IMR-90 (cell line): ENCODE measurements at regions not wholly inside any gene's neighbourhood (a gene's known extent, or its start where the extent isn't known, plus 50 kb on each side); places are given as distances from the start of the nearest gene placed in this dataset.

ENCODE experiments used
- ATAC-seq: fragments of 200-7000 bp; cut with Tn5 transposase; 2 replicates; pipeline ENCODE4 v1.9.1; 2020; ENCODE audit warnings: low read depth, mild to moderate bottlenecking, moderate library complexity
- BruUV-seq: library from RNA; stranded (reverse); fragments of 400-500 nt; replicated peaks from 2 replicates; lab custom pipeline; 2021; lab: Mats Ljungman, UMichigan
- CTCF ChIA-PET: fragments of 300-600 bp; formaldehyde crosslinking; extraction: SDS; loops from one replicate; lab custom pipeline; 2021; ENCODE audit warnings: antibody characterized with exemption; lab: Yijun Ruan, JAX
- POLR2A ChIA-PET: fragments of 300-600 bp; sonication (Branson Sonifier 250); formaldehyde crosslinking; loops from one replicate; lab custom pipeline; 2022; ENCODE audit warnings: antibody characterized with exemption; ENCODE audit not compliant: unreplicated experiment; lab: Charles Lee
- DNase-seq: peaks from one replicate; pipeline ENCODE4 v3.0.0; 2013
- H2AFZ ChIP-seq: replicated peaks from 2 replicates; pipeline ENCODE3; 2013; ENCODE audit warnings: low read length, mild to moderate bottlenecking; ENCODE audit not compliant: poor library complexity
- H2AK5ac ChIP-seq: 2 replicates; pipeline ENCODE4 v1.6.1; 2013; ENCODE audit warnings: low read depth, low read length, inconsistent platforms
- H2AK9ac ChIP-seq: replicated peaks from 2 replicates; pipeline ENCODE3; 2013; ENCODE audit warnings: mild to moderate bottlenecking, low read depth, low read length, moderate library complexity; ENCODE audit not compliant: poor library complexity
- H2BK120ac ChIP-seq: 2 replicates; pipeline ENCODE4 v1.6.1; 2013; ENCODE audit warnings: low read depth, low read length, inconsistent platforms
- H2BK15ac ChIP-seq: 3 replicates; pipeline ENCODE4 v1.6.1; 2013; ENCODE audit warnings: low read depth, low read length, inconsistent platforms
- H2BK20ac ChIP-seq: 2 replicates; pipeline ENCODE4 v1.6.1; 2013; ENCODE audit warnings: low read depth, mild to moderate bottlenecking, inconsistent platforms, low read length, moderate library complexity
- H2BK5ac ChIP-seq: 2 replicates; pipeline ENCODE4 v1.6.1; 2013; ENCODE audit warnings: mild to moderate bottlenecking, low read depth, low read length, inconsistent platforms; ENCODE audit not compliant: poor library complexity, severe bottlenecking
- H3K14ac ChIP-seq: replicated peaks from 2 replicates; pipeline ENCODE4 v1.6.1; 2013; ENCODE audit warnings: low read depth, low read length, inconsistent platforms
- H3K18ac ChIP-seq: 2 replicates; pipeline ENCODE4 v1.6.1; 2013; ENCODE audit warnings: low read depth, low read length, control low read depth
- H3K23ac ChIP-seq: 2 replicates; pipeline ENCODE4 v1.6.1; 2013; ENCODE audit warnings: low read depth, low read length, inconsistent platforms
- H3K27ac ChIP-seq: 2 replicates; pipeline ENCODE4 v1.5.1; 2013; ENCODE audit warnings: mild to moderate bottlenecking, control low read depth, low read length; ENCODE audit not compliant: insufficient read depth
- H3K27me3 ChIP-seq: 2 replicates; pipeline ENCODE4 v1.6.1; 2013; ENCODE audit warnings: low read length; ENCODE audit not compliant: control insufficient read depth, insufficient read depth
- H3K36me3 ChIP-seq: 2 replicates; pipeline ENCODE4 v1.6.1; 2013; ENCODE audit warnings: low read length, mixed read lengths; ENCODE audit not compliant: control insufficient read depth, insufficient read depth
- H3K4ac ChIP-seq: 2 replicates; pipeline ENCODE4 v1.6.1; 2013; ENCODE audit warnings: low read depth, low read length, inconsistent platforms
- H3K4me1 ChIP-seq: 2 replicates; pipeline ENCODE4 v1.6.1; 2013; ENCODE audit warnings: low read length, mixed read lengths; ENCODE audit not compliant: control insufficient read depth, insufficient read depth
- H3K4me2 ChIP-seq: 2 replicates; pipeline ENCODE4 v1.6.1; 2013; ENCODE audit warnings: low read depth, mild to moderate bottlenecking, control low read depth, low read length, moderate library complexity
- H3K4me3 ChIP-seq: 2 replicates; pipeline ENCODE4 v1.5.1; 2013; ENCODE audit warnings: low read depth, mild to moderate bottlenecking, control low read depth, low read length, moderate library complexity; ENCODE audit not compliant: insufficient read depth
- H3K56ac ChIP-seq: 2 replicates; pipeline ENCODE4 v1.6.1; 2013; ENCODE audit warnings: low read length, inconsistent platforms; ENCODE audit not compliant: insufficient read depth; ENCODE audit errors: extremely low read depth
- H3K79me1 ChIP-seq, 2 experiments: 2 replicates each; pipeline ENCODE4 v1.6.1; 2013; ENCODE audit warnings: low read length in 2 of 2, inconsistent platforms in 1 of 2, low read depth in 1 of 2
- H3K9ac ChIP-seq: 2 replicates; pipeline ENCODE4 v1.6.1; 2013; ENCODE audit warnings: low read depth, low read length, control low read depth
- H3K9me1 ChIP-seq: 2 replicates; pipeline ENCODE4 v1.6.1; 2013; ENCODE audit warnings: low read length, inconsistent platforms; ENCODE audit not compliant: insufficient read depth
- H3K9me3 ChIP-seq: 2 replicates; pipeline ENCODE4 v1.6.1; 2013; ENCODE audit warnings: low read length; ENCODE audit not compliant: control insufficient read depth, insufficient read depth
- H4K20me1 ChIP-seq: 2 replicates; pipeline ENCODE4 v1.6.1; 2013; ENCODE audit warnings: low read length, inconsistent platforms; ENCODE audit not compliant: insufficient read depth
- H4K5ac ChIP-seq: 2 replicates; pipeline ENCODE4 v1.6.1; 2013; ENCODE audit warnings: mild to moderate bottlenecking, low read depth, low read length, control low read depth
- H4K8ac ChIP-seq, 2 experiments: 2 replicates each; pipeline ENCODE4 v1.6.1; 2013; ENCODE audit warnings: low read depth in 2 of 2, low read length in 2 of 2, control low read depth in 1 of 2, inconsistent platforms in 1 of 2
- H4K91ac ChIP-seq: 2 replicates; pipeline ENCODE4 v1.6.1; 2013; ENCODE audit warnings: low read depth, low read length, inconsistent platforms; ENCODE audit not compliant: insufficient read depth
- CEBPB ChIP-seq: IDR thresholded peaks from 2 replicates; pipeline ENCODE4 v1.6.1; 2012; ENCODE audit warnings: low read depth, low read length, improper control_type of control experiment
- CHD1 ChIP-seq: IDR thresholded peaks from 2 replicates; pipeline ENCODE4 v1.6.1; 2012; ENCODE audit warnings: low read depth, low read length, improper control_type of control experiment
- CTCF ChIP-seq: conservative IDR thresholded peaks from 2 replicates; pipeline ENCODE4 v1.5.1; 2012; ENCODE audit warnings: mild to moderate bottlenecking, low read depth, low read length, improper control_type of control experiment
- FOS ChIP-seq: fragments of 150-350 bp; IDR thresholded peaks from 2 replicates; pipeline ENCODE4 v1.6.1; 2016; ENCODE audit warnings: low read depth, low read length
- MAFK ChIP-seq: IDR thresholded peaks from 2 replicates; pipeline ENCODE4 v1.6.1; 2012; ENCODE audit warnings: low read depth, low read length, improper control_type of control experiment
- POLR2A ChIP-seq: IDR thresholded peaks from 2 replicates; pipeline ENCODE4 v1.6.1; 2012; ENCODE audit warnings: mild to moderate bottlenecking, low read depth, low read length
- RCOR1 ChIP-seq: IDR thresholded peaks from 2 replicates; pipeline ENCODE4 v1.6.1; 2012; ENCODE audit warnings: mild to moderate bottlenecking, low read length, improper control_type of control experiment; ENCODE audit not compliant: insufficient replicate concordance
- USF2 ChIP-seq: fragments of 150-350 bp; IDR thresholded peaks from 2 replicates; pipeline ENCODE4 v1.6.1; 2017; ENCODE audit warnings: mild to moderate bottlenecking, antibody characterized with exemption, low read length, low read depth
- dilution Hi-C: fragments of 300-500 bp; cut with HindIII; formaldehyde crosslinking; loops from one replicate; pipeline ENCODE4 v1.14.3; 2018; ENCODE audit warnings: low sequenced_read_pairs; ENCODE audit not compliant: unreplicated experiment
- in situ Hi-C: fragments of 300-500 bp; cut with MboI; formaldehyde crosslinking; loops from 3 replicates; pipeline ENCODE4 v1.14.3; 2019; ENCODE audit warnings: low sequenced_read_pairs, inconsistent platforms, mixed read lengths
- intact Hi-C: fragments of 100-400 bp; cut with micrococcal nuclease; formaldehyde crosslinking; loops from 2 replicates; pipeline ENCODE4 v1.10.0; 2022

- no peak overlapping the region for H3K18ac ChIP-seq
- no peak overlapping the region for H3K9ac ChIP-seq
- TF ChIP-seq CEBPB (no peak), FOS (no peak), USF2 (no peak), CHD1 (no peak), RCOR1 (no peak), MAFK (no peak), CTCF (no peak), POLR2A (no peak)
- no peak overlapping the region for H4K91ac ChIP-seq
- H3K56ac ChIP-seq, result no peak overlapping the region
- in situ Hi-C loops (no loop called here), intact Hi-C loops (loop anchor here (10.0 kb wide), 1 partner anchor 357 kb away; no protein-coding TSS in a partner anchor), dilution Hi-C loops (no loop called here)
- no peak overlapping the region for H2BK5ac ChIP-seq
- no peak overlapping the region for H2AFZ ChIP-seq
- H2AK5ac ChIP-seq, result no peak overlapping the region
- no peaks in the 10 kb centered on the region; the same call in 1 of the 2 replicates for H3K9me3 ChIP-seq
- no peak overlapping the region for H2AK9ac ChIP-seq
- no peak overlapping the region for H4K5ac ChIP-seq
- H3K23ac ChIP-seq, result no peak overlapping the region
- H3K4ac ChIP-seq, result no peak overlapping the region
- H3K36me3 ChIP-seq, result no peaks in the 10 kb centered on the region
- CTCF ChIA-PET, result interaction anchor here (0.7 kb wide), 1 partner anchor 587 kb away, joined by 3 read pairs; no protein-coding TSS in a partner anchor
- DNase-seq (no peak), ATAC-seq (no peak)
- H3K4me2 ChIP-seq, result no peak overlapping the region
- H3K14ac ChIP-seq, result no peak overlapping the region
- BruUV-seq, result no TSS peak
- H2BK20ac ChIP-seq, result no peak overlapping the region
- no peak overlapping the region for H4K8ac ChIP-seq
- no peaks in the 10 kb centered on the region for H3K4me1 ChIP-seq
- no peaks in the 10 kb centered on the region for H4K20me1 ChIP-seq
- H2BK15ac ChIP-seq, result no peak overlapping the region
- H3K4me3 ChIP-seq, result no peak overlapping the region
- H3K27ac ChIP-seq, result no peak overlapping the region
- H3K9me1 ChIP-seq, result no peaks in the 10 kb centered on the region
- H3K27me3 ChIP-seq, result no peaks in the 10 kb centered on the region
- H3K79me1 ChIP-seq, result no peaks in the 10 kb centered on the region
- POLR2A ChIA-PET, result no interaction called here
- H2BK120ac ChIP-seq, result no peak overlapping the region
Measured at GRCh38 chr7:124177891-124178290, 145.0 kb upstream of the TMEM229A start.
